ENCODE measurements at regions not wholly inside any gene's neighbourhood (a gene's known extent, or its start where the extent isn't known, plus 50 kb on each side); places are given as distances from the start of the nearest gene placed in this dataset.

GRCh38 chrX:121902463-121902862, 855.1 kb downstream of the GLUD2 start:
- no peak for TF ChIP-seq CTCF (IDR thresholded peaks at IDR 0.05)
- TF ChIP-seq POLR2A (IDR thresholded peaks at IDR 0.05): no peak
